ENCODE measurements at regions not wholly inside any gene's neighbourhood (a gene's known extent, or its start where the extent isn't known, plus 50 kb on each side); places are given as distances from the start of the nearest gene placed in this dataset.
A peak's percentile ranks its signal among the peaks of the same experiment; 100 is the strongest.
"Not testable (repeated sequence)": the region's sequence is repeated elsewhere in the genome, so short reads cannot be mapped to it uniquely, and the experiment has no call there.

DNA sequence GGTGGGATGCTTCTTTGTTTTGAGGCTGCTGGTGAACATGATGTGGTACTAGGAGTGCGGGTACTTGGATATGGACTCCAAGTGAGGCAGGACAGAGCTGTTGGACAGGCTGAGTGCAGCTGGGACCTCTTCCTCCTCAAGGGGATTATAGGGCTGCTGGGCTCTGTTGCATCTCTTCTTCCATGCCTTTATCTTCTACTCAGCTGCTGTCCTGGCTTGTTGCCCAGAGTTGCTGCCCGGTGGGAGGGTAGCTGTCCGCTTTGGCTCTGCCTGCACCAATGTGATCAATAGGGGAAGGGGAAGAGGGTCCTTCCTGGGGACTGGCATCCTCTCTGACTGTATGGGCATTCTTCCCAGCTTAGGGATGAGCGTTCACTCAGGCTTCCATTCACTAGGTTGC is 1217.9 kb upstream of the ACO1 start:
- no peak overlapping the region for H3K4me3 ChIP-seq (ENCODE audit: low read depth, low read length)
- TF ChIP-seq, protein P1, sequence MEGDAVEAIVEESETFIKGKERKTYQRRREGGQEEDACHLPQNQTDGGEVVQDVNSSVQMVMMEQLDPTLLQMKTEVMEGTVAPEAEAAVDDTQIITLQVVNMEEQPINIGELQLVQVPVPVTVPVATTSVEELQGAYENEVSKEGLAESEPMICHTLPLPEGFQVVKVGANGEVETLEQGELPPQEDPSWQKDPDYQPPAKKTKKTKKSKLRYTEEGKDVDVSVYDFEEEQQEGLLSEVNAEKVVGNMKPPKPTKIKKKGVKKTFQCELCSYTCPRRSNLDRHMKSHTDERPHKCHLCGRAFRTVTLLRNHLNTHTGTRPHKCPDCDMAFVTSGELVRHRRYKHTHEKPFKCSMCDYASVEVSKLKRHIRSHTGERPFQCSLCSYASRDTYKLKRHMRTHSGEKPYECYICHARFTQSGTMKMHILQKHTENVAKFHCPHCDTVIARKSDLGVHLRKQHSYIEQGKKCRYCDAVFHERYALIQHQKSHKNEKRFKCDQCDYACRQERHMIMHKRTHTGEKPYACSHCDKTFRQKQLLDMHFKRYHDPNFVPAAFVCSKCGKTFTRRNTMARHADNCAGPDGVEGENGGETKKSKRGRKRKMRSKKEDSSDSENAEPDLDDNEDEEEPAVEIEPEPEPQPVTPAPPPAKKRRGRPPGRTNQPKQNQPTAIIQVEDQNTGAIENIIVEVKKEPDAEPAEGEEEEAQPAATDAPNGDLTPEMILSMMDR (IDR thresholded peaks at IDR 0.05; ENCODE audit: insufficient read depth, low read length) = no peak
- no peak for DNase-seq (ENCODE audit: low read depth)

DNA sequence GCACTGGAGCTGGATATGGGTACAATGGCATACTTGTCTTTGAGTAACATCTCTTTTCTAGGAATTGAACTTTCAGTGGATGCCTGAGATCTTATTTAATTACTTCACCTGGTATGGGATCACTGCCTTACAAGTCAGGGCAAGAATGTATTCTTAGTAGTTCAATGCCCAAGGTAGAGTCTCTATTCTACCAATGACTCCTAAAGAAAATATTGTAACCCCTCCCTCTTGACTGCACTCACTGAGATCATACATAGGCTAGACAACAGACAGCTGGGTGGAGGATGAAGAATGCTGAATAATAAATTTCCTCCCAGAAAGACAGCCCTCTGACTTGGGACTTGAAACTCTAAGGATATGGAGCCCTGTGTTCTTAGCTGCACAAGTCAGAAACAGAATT is 1216.3 kb upstream of the ACO1 start:
- no peak for DNase-seq (ENCODE audit: low read depth)
- H3K4me3 ChIP-seq (ENCODE audit: low read depth, low read length) = no peak overlapping the region
- TF ChIP-seq, protein P1 (IDR thresholded peaks at IDR 0.05; ENCODE audit: insufficient read depth, low read length) = no peak

DNA sequence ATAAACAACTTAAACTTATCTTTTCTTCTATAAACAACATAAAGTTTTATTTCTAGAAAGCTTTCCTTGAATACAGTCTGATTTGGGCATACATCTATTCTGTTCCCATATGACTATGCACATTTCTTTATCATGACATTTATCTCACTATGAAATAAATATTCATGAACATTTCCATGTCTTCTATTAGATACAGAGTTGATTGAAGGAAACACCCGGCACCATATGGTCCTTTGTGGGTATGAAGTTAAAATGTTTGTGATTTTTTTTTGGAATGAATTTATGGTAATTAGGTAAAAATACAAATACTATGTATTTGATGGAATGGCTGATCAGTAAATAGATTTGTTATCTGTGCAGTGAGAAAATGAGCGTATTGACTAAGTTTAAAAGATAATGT is 1209.8 kb upstream of the ACO1 start:
- H3K4me3 ChIP-seq (ENCODE audit: low read depth, low read length) = no peak overlapping the region
- TF ChIP-seq, protein P1 (IDR thresholded peaks at IDR 0.05; ENCODE audit: insufficient read depth, low read length) = no peak
- DNase-seq (ENCODE audit: low read depth) = no peak

GRCh38 chr9:31183866-31184265 is 1200.6 kb upstream of the ACO1 start:
- TF ChIP-seq, protein P1 (IDR thresholded peaks at IDR 0.05; ENCODE audit: insufficient read depth, low read length) = no peak
- no peak for DNase-seq (ENCODE audit: low read depth)
- H3K4me3 ChIP-seq (ENCODE audit: low read depth, low read length) = no peak overlapping the region

DNA sequence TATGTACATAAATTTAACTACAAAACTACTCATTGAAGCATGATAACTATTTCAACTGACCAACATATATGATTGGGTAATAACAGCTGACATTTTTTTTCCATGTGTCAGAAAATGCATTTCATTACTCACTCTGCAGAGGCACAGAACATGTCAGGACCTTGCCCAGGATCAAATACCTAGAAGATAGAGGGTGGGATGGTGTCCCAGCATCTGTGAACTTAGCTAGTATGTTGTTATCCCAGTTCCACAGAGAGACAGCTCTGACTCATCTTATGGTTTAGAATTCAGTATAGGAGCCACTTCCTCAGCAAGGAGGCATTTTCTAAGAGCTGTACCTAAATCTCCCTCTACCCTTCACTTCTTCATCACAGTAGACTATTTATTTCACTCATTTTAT is 1198.6 kb upstream of the ACO1 start:
- TF ChIP-seq, protein P1 (IDR thresholded peaks at IDR 0.05; ENCODE audit: insufficient read depth, low read length) = no peak
- no peak overlapping the region for H3K4me3 ChIP-seq (ENCODE audit: low read depth, low read length)
- peak; percentile 60 for DNase-seq (ENCODE audit: low read depth)

- TF ChIP-seq, protein P1 (IDR thresholded peaks at IDR 0.05; ENCODE audit: insufficient read depth, low read length) = no peak
- peak; percentile 54 for DNase-seq (ENCODE audit: low read depth)
- H3K4me3 ChIP-seq (ENCODE audit: low read depth, low read length) = no peak overlapping the region
Measured at GRCh38 chr9:31188496-31188895, 1195.9 kb upstream of the ACO1 start.

GRCh38 chr9:31210978-31211570 is 1173.4 kb upstream of the ACO1 start:
- DNase-seq (ENCODE audit: low read depth) = peak; percentile 6
- TF ChIP-seq, protein P1 (IDR thresholded peaks at IDR 0.05; ENCODE audit: insufficient read depth, low read length) = no peak
- H3K4me3 ChIP-seq (ENCODE audit: low read depth, low read length) = no peak overlapping the region

- not testable (repeated sequence) for DNase-seq (ENCODE audit: low read depth); H3K4me3 ChIP-seq (ENCODE audit: low read depth, low read length)
Measured at GRCh38 chr9:31229976-31230375, 1154.5 kb upstream of the ACO1 start.
